Epithelial cell of esophagus (primary cell): ENCODE measurements at regions not wholly inside any gene's neighbourhood (a gene's known extent, or its start where the extent isn't known, plus 50 kb on each side); places are given as distances from the start of the nearest gene placed in this dataset.
A peak's percentile ranks its signal among the peaks of the same experiment; 100 is the strongest.

Experiments used
- DNase-seq: peaks from one replicate; pipeline ENCODE4 v3.0.0; 2010; ENCODE audit warnings: low read depth
- H3K4me3 ChIP-seq: 2 replicates; pipeline ENCODE4 v1.5.1; 2011; ENCODE audit warnings: mild to moderate bottlenecking, low read length, control low read depth
- TF ChIP-seq, protein P1 (sequence below): IDR thresholded peaks from 2 replicates; pipeline ENCODE4 v1.5.1; 2011; ENCODE audit warnings: low read depth, mild to moderate bottlenecking, low read length, control low read depth, inconsistent platforms; ENCODE audit not compliant: insufficient read depth; ENCODE audit errors: missing control alignments

DNA sequence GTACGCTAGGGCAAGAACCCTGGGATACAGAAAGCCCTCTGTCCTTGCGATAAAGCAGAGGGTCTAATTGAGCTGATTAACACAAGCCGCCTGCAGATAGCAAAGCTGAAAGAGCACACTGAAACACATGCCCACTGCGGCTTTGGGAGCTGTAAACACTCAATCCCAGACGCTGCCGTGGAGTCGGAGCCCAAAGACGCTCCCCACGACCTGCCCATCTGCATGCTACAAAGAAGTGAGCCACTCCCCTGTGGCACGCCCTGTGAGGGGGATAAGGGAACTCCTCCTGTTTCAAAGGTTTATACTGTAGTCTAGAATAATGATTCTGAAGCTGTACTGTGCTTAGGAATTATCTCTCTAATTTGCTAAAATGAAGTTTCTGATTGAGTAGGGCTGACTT is 985.6 kb upstream of the GHITM start:
- DNase-seq, result no peak
- TF ChIP-seq, protein P1, sequence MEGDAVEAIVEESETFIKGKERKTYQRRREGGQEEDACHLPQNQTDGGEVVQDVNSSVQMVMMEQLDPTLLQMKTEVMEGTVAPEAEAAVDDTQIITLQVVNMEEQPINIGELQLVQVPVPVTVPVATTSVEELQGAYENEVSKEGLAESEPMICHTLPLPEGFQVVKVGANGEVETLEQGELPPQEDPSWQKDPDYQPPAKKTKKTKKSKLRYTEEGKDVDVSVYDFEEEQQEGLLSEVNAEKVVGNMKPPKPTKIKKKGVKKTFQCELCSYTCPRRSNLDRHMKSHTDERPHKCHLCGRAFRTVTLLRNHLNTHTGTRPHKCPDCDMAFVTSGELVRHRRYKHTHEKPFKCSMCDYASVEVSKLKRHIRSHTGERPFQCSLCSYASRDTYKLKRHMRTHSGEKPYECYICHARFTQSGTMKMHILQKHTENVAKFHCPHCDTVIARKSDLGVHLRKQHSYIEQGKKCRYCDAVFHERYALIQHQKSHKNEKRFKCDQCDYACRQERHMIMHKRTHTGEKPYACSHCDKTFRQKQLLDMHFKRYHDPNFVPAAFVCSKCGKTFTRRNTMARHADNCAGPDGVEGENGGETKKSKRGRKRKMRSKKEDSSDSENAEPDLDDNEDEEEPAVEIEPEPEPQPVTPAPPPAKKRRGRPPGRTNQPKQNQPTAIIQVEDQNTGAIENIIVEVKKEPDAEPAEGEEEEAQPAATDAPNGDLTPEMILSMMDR, result no peak
- H3K4me3 ChIP-seq, result no peak overlapping the region

DNA sequence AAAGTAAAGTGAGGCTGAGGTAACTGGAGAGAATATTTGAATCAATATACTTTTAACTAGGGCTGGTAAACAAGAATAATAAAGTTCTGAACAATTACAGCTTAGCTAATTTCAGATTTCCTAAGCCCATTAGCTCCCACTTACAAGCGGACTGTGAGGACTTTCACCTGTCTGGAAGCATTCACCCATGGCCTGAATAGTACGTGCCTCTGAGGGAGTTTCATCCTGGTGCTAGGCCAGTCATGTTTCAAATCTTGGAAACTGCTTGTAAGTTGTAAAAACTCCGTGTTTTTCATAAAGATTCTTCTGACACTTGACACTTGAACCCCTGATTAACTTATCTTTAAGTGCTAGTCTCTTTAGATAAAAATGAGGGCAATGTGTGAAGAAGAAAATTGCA is 975.2 kb upstream of the GHITM start:
- no peak overlapping the region for H3K4me3 ChIP-seq
- DNase-seq, result no peak
- TF ChIP-seq, protein P1, result no peak

DNA sequence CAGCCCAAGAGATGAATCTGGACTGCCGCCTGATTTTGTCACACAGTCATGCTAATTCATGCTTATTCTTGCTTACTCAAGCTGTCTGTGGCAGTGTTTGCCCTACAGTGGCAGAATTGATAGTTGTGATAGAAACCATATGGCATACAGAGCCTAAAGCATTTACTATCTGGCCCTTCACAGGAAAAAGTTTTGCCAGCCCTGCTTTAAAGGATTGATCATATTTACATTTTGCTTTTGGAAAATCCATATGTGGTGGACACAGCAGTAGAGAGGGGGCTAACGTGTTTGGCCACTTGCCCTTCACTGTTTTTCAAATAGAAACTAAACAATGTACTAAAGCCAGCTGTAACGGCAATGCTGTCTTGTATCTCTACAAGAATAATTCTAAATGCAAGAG is 974.0 kb upstream of the GHITM start:
- DNase-seq, result no peak
- TF ChIP-seq, protein P1, result no peak
- H3K4me3 ChIP-seq, result no peak overlapping the region

DNA sequence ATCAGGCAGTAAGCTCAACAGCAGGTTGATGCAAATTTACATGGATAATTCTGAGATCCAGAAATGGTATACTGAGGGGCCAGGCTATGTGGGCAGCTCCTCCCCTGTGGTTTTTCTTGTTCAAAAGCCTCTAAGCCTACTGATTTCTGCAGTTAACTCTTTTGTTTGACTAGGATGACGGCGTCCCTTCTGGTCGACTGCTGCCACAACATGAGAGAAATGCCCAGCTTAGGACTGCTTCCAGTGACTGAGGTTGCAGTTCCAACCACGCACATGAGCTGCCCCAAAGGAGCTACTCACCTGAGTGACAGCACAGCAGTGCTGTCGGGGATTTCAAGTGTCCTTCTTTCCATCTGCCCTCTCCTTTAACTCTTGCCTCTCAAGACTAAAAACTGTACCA is 973.0 kb upstream of the GHITM start:
- peak; percentile 5 for DNase-seq
- H3K4me3 ChIP-seq, result no peak overlapping the region
- TF ChIP-seq, protein P1, result peak; percentile 53

DNA sequence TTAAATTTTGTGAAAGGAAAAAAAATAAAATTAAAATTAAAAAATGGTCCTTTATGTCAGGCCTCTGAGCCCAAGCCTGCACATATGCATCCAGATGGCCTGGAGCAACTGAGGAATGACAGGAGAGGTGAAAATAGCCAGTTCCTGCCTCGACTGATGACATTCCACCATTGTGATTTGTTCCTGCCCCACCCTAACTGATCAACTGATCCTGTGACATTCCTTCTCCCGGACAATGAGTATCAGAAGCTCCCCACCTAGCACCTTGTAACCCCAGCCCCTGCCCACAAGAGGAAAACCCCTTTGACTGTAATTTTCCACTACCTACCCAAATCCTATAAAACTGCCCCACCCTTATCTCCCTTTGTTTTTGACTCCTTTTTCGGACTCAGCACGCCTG is 972.2 kb upstream of the GHITM start:
- TF ChIP-seq, protein P1, result no peak
- no peak overlapping the region for H3K4me3 ChIP-seq
- no peak for DNase-seq

DNA sequence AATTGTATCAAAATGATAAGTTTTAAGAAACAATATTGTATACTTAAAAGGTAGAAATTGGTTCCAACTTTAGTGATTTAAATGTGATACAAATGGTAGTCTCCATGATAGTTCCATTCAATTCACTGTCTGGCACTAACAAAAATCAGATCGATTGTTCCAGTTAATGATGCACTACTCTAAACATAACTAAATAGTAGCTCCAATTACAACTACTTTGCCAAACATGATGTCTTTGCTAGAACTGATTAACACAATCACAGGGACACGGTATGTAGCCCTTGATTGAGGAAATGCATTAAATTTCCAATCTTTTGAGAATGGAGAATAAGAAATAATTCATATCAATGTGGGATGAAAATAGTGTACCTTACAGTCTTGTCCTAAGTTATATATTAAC is 962.4 kb upstream of the GHITM start:
- H3K4me3 ChIP-seq, result no peak overlapping the region
- TF ChIP-seq, protein P1, result no peak
- no peak for DNase-seq

DNA sequence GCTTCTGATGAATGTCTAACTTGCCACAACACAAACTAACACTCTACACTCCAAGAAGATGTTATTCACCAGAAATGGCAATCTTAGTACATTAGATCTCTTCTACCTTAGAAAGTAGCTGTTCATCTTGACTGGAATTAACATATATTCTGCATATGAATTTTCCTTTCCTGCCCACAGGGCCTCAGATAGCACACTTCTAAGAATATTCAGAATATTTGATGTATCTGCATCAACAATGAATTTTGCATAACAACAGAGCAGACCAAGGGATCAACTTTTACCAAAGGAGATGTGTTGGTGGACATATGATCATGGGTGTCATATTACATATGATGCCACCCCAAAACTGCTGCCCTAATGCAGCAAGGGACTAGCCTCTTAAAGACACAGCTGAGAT is 960.8 kb upstream of the GHITM start:
- no peak overlapping the region for H3K4me3 ChIP-seq
- TF ChIP-seq, protein P1, result no peak
- no peak for DNase-seq
